HEK293T (cell line): ENCODE measurements at regions not wholly inside any gene's neighbourhood (a gene's known extent, or its start where the extent isn't known, plus 50 kb on each side); places are given as distances from the start of the nearest gene placed in this dataset.

Source experiments
- ARNT ChIP-seq: fragments of 450-650 bp; IDR thresholded peaks from 2 replicates; pipeline ENCODE4 v1.6.1; 2017; ENCODE audit warnings: mild to moderate bottlenecking
- BHLHE40 ChIP-seq: fragments of 450-650 bp; IDR thresholded peaks from 2 replicates; pipeline ENCODE4 v1.6.1; 2016; ENCODE audit warnings: mild to moderate bottlenecking, moderate library complexity, borderline replicate concordance
- CTBP1 ChIP-seq: fragments of 450-650 bp; IDR thresholded peaks from 2 replicates; pipeline ENCODE4 v1.6.1; 2016; ENCODE audit warnings: borderline replicate concordance
- FOXA1 ChIP-seq: fragments of 450-650 bp; IDR thresholded peaks from 2 replicates; pipeline ENCODE4 v1.6.1; 2016; ENCODE audit warnings: mild to moderate bottlenecking
- FOXM1 ChIP-seq: fragments of 450-650 bp; IDR thresholded peaks from 2 replicates; pipeline ENCODE4 v1.6.1; 2017; ENCODE audit warnings: mild to moderate bottlenecking, borderline replicate concordance
- L3MBTL2 ChIP-seq: fragments of 450-650 bp; conservative IDR thresholded peaks from 2 replicates; pipeline ENCODE4 v1.6.1; 2016; ENCODE audit warnings: mild to moderate bottlenecking
- NFRKB ChIP-seq: fragments of 450-650 bp; IDR thresholded peaks from 2 replicates; pipeline ENCODE4 v1.6.1; 2016; ENCODE audit warnings: mild to moderate bottlenecking, moderate library complexity
- PKNOX1 ChIP-seq: fragments of 450-650 bp; IDR thresholded peaks from 2 replicates; pipeline ENCODE4 v1.6.1; 2016
- SP1 ChIP-seq: fragments of 450-650 bp; IDR thresholded peaks from 2 replicates; pipeline ENCODE4 v1.6.1; 2017
- SUZ12 ChIP-seq: fragments of 450-650 bp; IDR thresholded peaks from 2 replicates; pipeline ENCODE4 v1.6.1; 2016; ENCODE audit warnings: mild to moderate bottlenecking
- TARDBP ChIP-seq: fragments of 450-650 bp; IDR thresholded peaks from 2 replicates; pipeline ENCODE4 v1.6.1; 2016

DNA sequence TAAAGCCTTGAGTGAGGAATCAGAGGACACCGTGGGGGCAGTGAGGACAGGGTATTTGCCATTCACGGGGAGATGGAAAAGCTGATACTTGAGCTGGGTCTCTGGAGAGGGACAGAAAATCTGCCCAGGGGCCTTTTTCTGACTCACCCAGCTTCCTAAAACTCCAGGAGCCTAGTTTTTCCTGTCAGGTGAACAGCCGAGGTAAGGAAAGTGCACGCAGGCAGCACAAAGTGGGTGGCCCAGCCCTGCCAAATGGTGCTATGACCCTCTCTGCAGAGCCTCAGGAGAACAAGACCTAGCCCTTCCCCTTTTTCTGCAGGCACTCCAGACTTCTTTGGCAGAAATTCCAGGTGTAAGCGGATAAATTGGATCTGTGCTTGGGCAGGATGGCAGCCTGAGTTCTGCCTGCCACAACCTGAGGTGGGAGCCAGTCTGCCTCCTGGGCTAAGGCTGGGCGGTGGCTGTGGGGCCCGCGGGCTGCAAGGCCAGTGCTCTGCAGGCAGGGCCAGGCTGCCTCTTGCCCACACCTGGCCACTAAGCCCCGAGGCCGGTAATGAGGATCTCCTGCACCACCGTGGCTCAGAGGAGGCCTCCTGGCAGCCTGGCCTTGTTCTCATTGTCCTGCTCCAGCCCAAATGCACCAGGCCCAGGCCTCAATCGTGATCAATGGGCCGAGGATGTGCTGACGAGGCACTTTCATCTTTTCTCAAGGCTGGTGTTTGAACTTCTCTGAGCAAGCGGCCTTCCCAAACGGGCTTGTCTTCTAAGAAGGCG is 72.9 kb upstream of the LMO1 start:
- TF ChIP-seq PKNOX1 (no peak), NFRKB (no peak), SP1 (no peak), TARDBP (no peak), FOXM1 (no peak), FOXA1 (no peak), SUZ12 (no peak), ARNT (no peak), CTBP1 (no peak), BHLHE40 (no peak), L3MBTL2 (no peak)
